Fibroblast of lung (primary cell): ENCODE measurements at regions not wholly inside any gene's neighbourhood (a gene's known extent, or its start where the extent isn't known, plus 50 kb on each side); places are given as distances from the start of the nearest gene placed in this dataset.

Experiments used
- CTCF ChIP-seq, 2 donors: IDR thresholded peaks in 1 of 2; conservative IDR thresholded peaks in 1 of 2; 1 replicate in 1 of 2; 2 replicates in 1 of 2; pipeline ENCODE4 v1.5.1; 2011 to 2012; ENCODE audit warnings: low read length in 2 of 2, control low read depth in 1 of 2, inconsistent platforms in 1 of 2, low read depth in 1 of 2, mild to moderate bottlenecking in 1 of 2
- EZH2 ChIP-seq: IDR thresholded peaks from 2 replicates; pipeline ENCODE4 v1.5.1; 2012; ENCODE audit warnings: low read length, control low read depth, mild to moderate bottlenecking; ENCODE audit errors: missing control alignments

DNA sequence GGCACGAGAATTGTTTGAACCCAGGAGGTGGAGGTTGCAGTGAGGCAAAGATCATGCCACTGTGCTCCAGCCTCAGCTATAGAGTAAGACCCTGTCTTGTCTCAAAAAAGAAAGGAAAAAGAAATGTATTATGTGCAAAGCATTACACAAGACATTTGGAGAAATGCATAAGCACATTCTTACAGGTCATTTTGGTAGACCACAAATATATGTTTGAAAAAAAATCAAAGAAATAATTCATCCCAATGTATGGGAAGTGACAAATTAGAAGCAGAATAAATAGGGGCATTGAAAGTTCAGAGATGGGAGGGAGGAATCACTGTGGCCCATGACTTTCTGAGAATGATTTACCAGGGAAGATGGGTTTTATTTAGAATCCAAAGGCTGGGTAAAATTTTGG, 283.5 kb upstream of the ADAMTS5 start:
- no peak for TF ChIP-seq CTCF (conservative IDR thresholded peaks at IDR 0.05 in 1 of 2, IDR thresholded peaks at IDR 0.05 in 1 of 2; ENCODE audit: low read depth in 1 of 2, low read length in 2 of 2)
- no peak for TF ChIP-seq EZH2
